ENCODE measurements at regions not wholly inside any gene's neighbourhood (a gene's known extent, or its start where the extent isn't known, plus 50 kb on each side); places are given as distances from the start of the nearest gene placed in this dataset.
"Not testable (repeated sequence)": the region's sequence is repeated elsewhere in the genome, so short reads cannot be mapped to it uniquely, and the experiment has no call there.

GRCh38 chr12:5317556-5317955, 114.4 kb upstream of the NTF3 start:
- peak; percentile 57 for DNase-seq

DNA sequence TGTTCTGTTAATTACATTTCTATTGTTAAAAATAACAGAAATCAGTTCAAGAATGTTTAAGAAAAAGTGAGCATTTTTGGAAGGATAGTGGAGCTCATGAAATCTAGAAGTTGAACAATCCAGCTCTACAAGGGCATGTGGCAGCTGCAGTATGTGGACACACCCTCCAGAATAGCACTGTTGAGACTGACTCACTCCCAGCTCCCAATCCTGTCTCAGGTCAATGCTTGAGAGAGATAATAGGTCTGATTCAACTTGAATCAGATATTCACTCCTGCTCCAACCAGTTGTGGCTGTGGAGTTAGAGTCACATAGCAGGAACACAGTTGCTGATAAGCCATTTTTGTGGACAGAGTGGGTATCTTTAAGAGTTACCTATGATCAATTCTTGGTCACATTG, 113.0 kb upstream of the NTF3 start:
- DNase-seq = peak; percentile 89

DNA sequence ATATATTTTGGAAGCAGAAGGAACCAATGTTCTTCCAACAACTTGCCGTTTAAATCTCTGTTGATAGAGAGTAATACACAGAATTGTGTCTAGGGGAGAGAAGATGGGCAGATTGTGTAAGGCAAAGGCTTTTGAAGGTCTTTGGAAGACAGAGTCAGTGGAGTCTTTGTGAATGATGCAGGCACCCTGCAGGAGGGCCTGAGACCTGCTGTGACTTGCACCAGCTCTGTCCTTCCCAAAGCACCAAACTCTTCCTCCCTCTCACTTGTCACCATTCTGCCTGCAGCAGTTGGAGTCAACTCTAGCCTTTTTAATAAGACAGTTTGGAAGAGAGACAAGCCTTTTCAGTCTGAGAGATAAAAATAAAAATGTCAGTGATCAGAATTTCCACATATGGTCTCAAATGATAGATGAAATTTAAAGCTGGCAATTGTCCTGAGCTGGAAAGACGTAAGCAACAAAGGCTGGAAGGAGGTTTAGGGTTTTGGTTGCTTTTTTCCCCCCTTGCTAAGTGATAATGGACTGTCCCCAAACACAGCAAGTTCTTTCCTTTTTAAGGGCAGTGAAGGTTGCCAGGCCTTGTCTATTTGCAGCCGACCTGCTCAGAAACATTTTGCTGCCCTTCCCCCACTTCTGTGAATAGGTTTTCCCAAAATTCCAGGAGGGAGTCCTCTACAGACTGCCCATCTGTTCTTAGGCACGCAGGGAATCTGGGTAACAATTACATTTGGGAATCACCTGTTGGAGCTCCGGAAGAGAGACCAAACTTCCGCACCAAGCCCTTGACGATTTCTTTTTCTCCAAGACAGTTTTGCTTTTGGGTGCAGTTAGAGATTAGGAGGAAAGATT, 103.0 kb upstream of the NTF3 start:
- no peak for DNase-seq

- DNase-seq = no peak
These were observed 99.4 kb upstream of the NTF3 start for GRCh38 chr12:5332551-5332950.

GRCh38 chr12:5333096-5333495, 98.8 kb upstream of the NTF3 start:
- no peak for DNase-seq

- peak; percentile 51 for DNase-seq
These were observed 96.8 kb upstream of the NTF3 start for GRCh38 chr12:5335069-5335468.

DNA sequence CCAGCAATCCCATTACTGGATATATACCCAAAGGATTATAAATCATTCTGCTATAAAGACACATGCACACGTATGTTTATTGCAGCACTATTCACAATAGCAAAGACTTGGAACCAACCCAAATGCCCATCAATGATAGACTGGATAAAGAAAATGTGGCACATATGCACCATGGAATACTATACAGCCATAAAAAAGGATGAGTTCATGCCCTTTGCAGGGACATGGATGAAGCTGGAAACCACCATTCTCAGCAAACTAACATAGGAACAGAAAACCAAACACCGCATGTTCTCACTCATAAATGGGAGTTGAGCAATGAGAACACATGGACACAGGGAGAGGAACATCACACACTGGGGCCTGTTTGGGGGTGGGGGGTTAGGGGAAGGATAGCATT, 90.8 kb upstream of the NTF3 start:
- not testable (repeated sequence) for DNase-seq

GRCh38 chr12:5343711-5344110, 88.2 kb upstream of the NTF3 start:
- no peak for DNase-seq

DNA sequence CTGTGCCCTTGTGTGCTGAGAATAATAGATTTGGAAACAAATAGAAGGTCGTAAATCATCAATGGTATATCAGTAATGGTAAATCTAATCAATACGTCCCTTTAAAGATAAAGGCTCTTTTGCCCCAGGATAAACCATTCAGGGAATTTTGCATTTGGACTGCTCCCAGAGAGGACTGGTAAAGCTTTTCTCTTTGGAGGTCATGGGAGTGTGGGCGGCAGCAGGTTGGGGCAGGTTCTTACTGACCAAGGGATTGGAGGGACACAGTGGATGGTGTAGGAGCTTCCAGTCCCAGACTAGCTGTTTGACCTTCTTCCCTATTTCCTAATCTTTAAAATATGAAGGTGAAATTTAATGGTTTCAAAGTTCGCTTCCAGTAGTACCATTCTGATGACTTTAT, 87.8 kb upstream of the NTF3 start:
- DNase-seq = no peak

DNA sequence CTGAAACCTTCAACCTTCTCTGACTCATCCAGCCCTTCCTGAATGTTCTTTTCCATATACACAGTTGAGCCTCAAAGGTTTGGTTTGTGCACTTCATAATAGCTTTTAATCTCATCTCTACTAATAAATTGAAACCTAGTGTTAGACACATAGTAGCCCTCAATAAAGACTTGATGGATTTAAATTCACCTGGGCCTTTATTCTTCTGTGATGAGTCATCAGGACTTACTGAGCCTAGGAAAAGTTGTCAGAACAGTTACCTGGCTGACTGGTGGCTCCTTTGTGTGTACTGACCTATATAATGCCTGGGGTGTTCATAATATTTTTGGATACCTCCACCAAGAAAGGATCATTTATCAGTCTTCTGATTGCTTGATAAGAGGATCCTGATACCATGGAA, 86.4 kb upstream of the NTF3 start:
- DNase-seq = no peak

GRCh38 chr12:5348057-5348456, 83.9 kb upstream of the NTF3 start:
- no peak for DNase-seq

DNA sequence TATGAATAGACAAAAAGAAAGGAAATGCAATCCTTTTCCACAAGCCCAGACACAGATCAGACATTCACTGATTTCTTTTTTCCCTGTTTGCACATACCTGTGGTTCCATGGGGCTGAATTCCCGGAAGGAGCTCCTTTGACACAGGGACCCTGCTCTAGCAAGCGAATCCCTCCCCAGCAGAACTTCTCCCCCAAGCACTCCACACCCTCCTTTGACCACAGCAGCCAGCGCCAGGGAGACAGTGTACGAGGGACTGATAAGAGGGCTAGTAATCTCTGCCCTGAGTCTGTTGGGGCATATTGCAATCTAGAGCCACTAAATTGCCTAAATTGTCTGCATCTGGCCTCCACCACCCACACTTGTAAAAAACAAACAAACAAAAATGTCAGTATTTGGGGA, 83.4 kb upstream of the NTF3 start:
- no peak for DNase-seq

DNA sequence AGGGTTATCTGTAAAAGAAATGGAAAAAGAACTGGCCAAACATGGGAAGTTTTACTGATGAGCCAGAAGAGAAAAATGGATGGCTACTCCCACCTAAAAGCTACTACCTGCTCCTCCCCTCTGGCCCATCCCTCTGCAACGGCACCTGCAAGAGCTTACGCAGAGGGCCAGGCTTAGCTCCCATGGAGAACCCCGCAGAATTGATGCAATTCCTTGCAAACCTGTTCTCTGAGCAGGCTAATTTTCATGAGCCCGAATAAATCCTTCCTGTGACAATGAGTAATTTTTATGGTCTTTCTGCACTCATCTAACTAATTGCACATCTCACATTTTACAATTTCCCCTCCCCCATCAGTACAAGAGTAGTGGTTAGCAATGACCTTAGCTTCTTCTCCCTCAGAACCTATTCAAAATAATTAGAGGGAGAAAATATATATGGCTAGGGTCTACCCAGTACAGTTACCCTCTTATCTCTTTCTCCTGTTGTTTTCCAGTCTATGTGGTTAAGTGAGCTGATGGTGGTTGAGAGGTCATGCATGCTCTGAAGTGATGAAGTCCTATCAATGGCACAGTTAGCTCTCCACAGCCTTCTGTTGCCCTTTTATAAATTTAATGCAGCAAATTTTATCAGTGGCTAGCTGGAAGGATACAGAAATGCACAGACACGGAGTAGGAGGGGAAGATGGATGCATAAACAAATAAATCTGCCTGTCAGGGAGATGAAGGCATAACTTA, 67.7 kb upstream of the NTF3 start:
- DNase-seq = no peak

DNA sequence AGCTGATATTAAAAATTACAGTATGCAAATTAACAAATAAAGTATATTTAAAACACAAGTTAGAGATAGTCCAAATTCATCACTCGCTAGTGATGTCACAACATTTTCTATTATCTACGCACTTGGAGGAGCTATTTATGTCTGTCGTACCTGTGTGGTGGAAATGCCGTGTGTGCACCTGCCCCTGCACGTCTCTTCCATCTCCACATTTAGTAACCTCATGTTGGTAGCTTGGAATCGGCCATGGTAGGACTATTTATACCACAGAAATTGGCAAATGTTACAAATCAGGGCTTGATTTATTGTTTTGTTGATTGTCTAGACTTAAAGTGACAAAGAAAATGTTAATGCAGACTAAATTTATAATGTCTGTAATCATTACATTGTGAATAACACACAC, 62.6 kb upstream of the NTF3 start:
- no peak for DNase-seq

- peak; percentile 66 for DNase-seq
These were observed 60.3 kb upstream of the NTF3 start for GRCh38 chr12:5371631-5372030.

GRCh38 chr12:5374713-5375112, 57.2 kb upstream of the NTF3 start:
- DNase-seq = no peak

DNA sequence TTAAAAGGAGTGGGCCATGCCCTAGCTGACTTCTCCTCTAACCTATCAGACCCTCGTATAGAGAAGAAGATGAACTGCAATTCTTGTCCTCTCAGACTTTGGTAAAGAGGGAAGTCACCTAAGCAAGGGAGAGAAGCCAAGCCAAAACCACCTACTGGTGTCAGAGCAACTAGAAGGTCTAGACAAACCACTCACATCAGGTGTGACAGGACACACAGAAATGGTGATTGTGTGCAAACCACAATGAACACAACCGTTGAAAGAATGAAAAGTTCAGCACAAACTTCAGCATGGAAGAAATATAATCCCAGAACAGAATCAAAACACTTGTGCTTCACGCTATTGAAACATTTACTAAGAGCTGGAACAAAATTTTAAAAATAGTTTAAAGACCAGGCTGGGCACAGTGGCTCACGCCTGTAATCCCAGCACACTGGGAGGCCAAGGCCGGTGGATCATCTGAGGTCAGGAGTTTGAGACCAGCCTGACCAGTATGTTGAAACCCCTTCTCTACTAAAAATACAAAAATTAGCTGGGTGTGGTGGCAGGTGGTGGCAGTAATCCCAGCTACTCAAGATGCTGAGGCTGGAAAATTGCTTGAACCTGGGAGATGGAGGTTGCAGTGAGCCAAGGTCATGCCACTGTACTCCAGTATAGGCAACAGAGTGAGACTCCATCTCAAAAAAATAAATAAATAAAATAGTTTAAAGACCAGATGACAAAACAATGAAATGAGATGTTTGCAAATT, 56.2 kb upstream of the NTF3 start:
- DNase-seq = no peak

- DNase-seq = no peak
These were observed 55.2 kb upstream of the NTF3 start for GRCh38 chr12:5376591-5377207.

GRCh38 chr12:5377997-5378592, 53.8 kb upstream of the NTF3 start:
- DNase-seq = no peak

DNA sequence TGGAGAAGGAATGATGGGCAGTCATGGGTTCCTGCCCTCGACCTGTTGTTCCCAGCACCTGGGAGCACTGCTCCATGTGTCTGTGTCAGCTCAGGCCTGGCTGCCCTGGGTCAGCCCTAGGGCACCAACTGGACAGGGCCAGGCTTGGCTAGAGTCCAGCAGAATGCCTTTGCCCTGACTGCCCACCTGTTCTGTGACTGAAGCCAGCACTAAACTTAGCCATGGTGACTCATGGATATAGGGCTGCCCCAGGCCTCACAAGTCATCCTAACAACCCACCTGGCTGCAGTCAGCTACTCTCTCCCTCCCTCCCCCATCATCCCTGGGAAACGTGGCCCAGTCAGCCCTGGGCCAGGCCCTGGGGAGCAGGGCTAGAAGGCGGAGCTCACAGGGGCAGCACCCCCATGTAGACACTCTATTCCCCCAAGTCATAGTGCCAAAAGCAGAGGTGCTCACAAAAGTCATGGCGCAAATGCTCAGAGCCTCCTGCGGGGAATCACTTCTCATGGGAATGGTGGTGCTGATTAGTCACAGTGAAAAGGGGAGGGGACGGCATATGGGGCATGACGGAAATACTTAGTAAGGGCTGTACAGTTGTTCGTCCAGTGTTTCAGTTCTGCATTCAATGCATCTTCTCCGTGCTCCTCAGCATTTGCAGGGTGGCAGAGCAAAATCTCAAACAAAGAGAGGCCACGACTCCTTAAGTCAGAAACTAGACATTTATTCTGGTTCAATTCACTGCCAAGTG, 52.0 kb upstream of the NTF3 start:
- no peak for DNase-seq

Data from fibroblast of skin of back (primary cell).